GM19099 (cell line): ENCODE measurements at regions not wholly inside any gene's neighbourhood (a gene's known extent, or its start where the extent isn't known, plus 50 kb on each side); places are given as distances from the start of the nearest gene placed in this dataset.

Source experiments
- POLR2A ChIP-seq: IDR thresholded peaks from 3 replicates; pipeline ENCODE4 v1.6.1; 2011; ENCODE audit warnings: low read depth; ENCODE audit not compliant: insufficient read length; ENCODE audit errors: extremely low read depth

GRCh38 chr3:162130582-162130981 is 634.0 kb downstream of the OTOL1 start:
- TF ChIP-seq POLR2A, result no peak

- TF ChIP-seq POLR2A, result no peak
These were observed 636.4 kb downstream of the OTOL1 start for GRCh38 chr3:162132981-162133380.

- no peak for TF ChIP-seq POLR2A
These were observed 638.0 kb downstream of the OTOL1 start for GRCh38 chr3:162134571-162134970.

- TF ChIP-seq POLR2A, result no peak
These were observed 639.5 kb downstream of the OTOL1 start for GRCh38 chr3:162136136-162136535.

GRCh38 chr3:162138509-162138908 is 641.9 kb downstream of the OTOL1 start:
- TF ChIP-seq POLR2A, result no peak

- TF ChIP-seq POLR2A, result no peak
These were observed 643.2 kb downstream of the OTOL1 start for GRCh38 chr3:162139841-162140240.

GRCh38 chr3:162141272-162141791 is 644.7 kb downstream of the OTOL1 start:
- TF ChIP-seq POLR2A, result no peak

GRCh38 chr3:162142511-162142910 is 645.9 kb downstream of the OTOL1 start:
- TF ChIP-seq POLR2A, result no peak

GRCh38 chr3:162143180-162143579 is 646.6 kb downstream of the OTOL1 start:
- TF ChIP-seq POLR2A, result no peak

- no peak for TF ChIP-seq POLR2A
These were observed 651.4 kb downstream of the OTOL1 start for GRCh38 chr3:162147996-162148395.

GRCh38 chr3:162150790-162151189 is 654.2 kb downstream of the OTOL1 start:
- no peak for TF ChIP-seq POLR2A

- TF ChIP-seq POLR2A, result no peak
These were observed 656.0 kb downstream of the OTOL1 start for GRCh38 chr3:162152636-162153035.

- no peak for TF ChIP-seq POLR2A
These were observed 665.0 kb downstream of the OTOL1 start for GRCh38 chr3:162161595-162161994.

- no peak for TF ChIP-seq POLR2A
These were observed 668.7 kb downstream of the OTOL1 start for GRCh38 chr3:162165346-162165745.

GRCh38 chr3:162166543-162166942 is 669.9 kb downstream of the OTOL1 start:
- TF ChIP-seq POLR2A, result no peak

GRCh38 chr3:162168715-162169114 is 672.1 kb downstream of the OTOL1 start:
- TF ChIP-seq POLR2A, result no peak

- no peak for TF ChIP-seq POLR2A
These were observed 674.0 kb downstream of the OTOL1 start for GRCh38 chr3:162170581-162170980.
